ENCODE measurements at regions not wholly inside any gene's neighbourhood (a gene's known extent, or its start where the extent isn't known, plus 50 kb on each side); places are given as distances from the start of the nearest gene placed in this dataset.
"Not testable (repeated sequence)": the region's sequence is repeated elsewhere in the genome, so short reads cannot be mapped to it uniquely, and the experiment has no call there.

GRCh38 chr7:113270790-113271189 is 152.4 kb upstream of the SMIM30 start:
- no peak for TF ChIP-seq CTCF (IDR thresholded peaks at IDR 0.05; ENCODE audit: insufficient read depth, missing control alignments)
- no peak for DNase-seq (ENCODE audit: insufficient read length, low spot score)
- FAIRE-seq, result no peak

- not testable (repeated sequence) for DNase-seq (ENCODE audit: insufficient read length, low spot score); FAIRE-seq
Measured at GRCh38 chr7:113269592-113269991, 151.2 kb upstream of the SMIM30 start.

DNA sequence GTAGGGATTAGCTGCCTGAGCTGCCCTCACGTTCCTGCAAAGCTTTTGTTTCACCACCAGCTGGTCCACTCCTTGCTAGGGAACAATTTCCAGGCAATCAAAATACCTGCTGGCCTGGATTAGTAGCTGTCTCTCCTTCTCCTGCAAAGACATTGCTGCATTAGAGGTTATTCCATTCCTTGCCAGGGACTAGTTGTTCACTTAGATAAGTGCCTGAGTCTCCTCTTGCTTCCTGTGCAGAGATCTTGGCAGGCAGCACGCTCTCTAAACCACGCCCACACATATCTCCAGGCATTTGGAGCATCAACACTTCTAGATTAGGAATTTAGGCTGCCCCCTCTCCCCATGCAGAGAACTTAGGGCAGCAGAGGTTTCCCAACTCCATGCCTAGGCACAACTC is 150.4 kb upstream of the SMIM30 start:
- DNase-seq (ENCODE audit: insufficient read length, low spot score), result no peak
- TF ChIP-seq CTCF (IDR thresholded peaks at IDR 0.05; ENCODE audit: insufficient read depth, missing control alignments), result no peak
- no peak for FAIRE-seq

DNA sequence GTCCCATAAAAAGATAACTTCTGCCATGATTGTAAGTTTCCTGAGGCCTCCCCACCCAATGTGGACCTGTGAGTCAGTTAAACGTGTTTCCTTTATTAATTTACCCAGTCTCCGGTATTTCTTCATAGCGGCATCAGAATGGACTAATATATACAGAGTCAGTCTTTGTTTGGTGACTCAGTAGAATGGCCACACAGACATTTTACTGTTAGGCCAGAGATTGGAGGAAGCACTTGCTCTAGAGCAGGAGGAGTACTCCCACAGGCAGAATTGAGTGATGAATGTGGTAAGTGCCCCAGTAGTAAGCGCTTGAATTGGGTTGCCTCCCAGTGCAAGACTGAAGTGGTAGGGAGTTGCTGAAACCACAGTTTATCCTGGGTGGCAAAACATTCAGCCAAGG is 149.5 kb upstream of the SMIM30 start:
- TF ChIP-seq CTCF (IDR thresholded peaks at IDR 0.05; ENCODE audit: insufficient read depth, missing control alignments), result no peak
- DNase-seq (ENCODE audit: insufficient read length, low spot score), result no peak
- no peak for FAIRE-seq

GRCh38 chr7:113267271-113267670 is 148.9 kb upstream of the SMIM30 start:
- FAIRE-seq (no peak), DNase-seq (ENCODE audit: insufficient read length, low spot score) (no peak)
- TF ChIP-seq CTCF (IDR thresholded peaks at IDR 0.05; ENCODE audit: insufficient read depth, missing control alignments), result no peak

- FAIRE-seq (no peak), DNase-seq (ENCODE audit: insufficient read length, low spot score) (no peak)
- TF ChIP-seq CTCF (IDR thresholded peaks at IDR 0.05; ENCODE audit: insufficient read depth, missing control alignments), result no peak
Measured at GRCh38 chr7:113263749-113264148, 145.4 kb upstream of the SMIM30 start.

GRCh38 chr7:113263215-113263742 is 144.9 kb upstream of the SMIM30 start:
- not testable (repeated sequence) for DNase-seq (ENCODE audit: insufficient read length, low spot score); FAIRE-seq

- no peak for TF ChIP-seq CTCF (IDR thresholded peaks at IDR 0.05; ENCODE audit: insufficient read depth, missing control alignments)
- DNase-seq (ENCODE audit: insufficient read length, low spot score) (no peak), FAIRE-seq (no peak)
Measured at GRCh38 chr7:113256883-113257531, 138.7 kb upstream of the SMIM30 start.

All from D721Med (cell line).